GM12891 (cell line): ENCODE measurements at regions not wholly inside any gene's neighbourhood (a gene's known extent, or its start where the extent isn't known, plus 50 kb on each side); places are given as distances from the start of the nearest gene placed in this dataset.

Experiments used
- PAX5 ChIP-seq: IDR thresholded peaks from 2 replicates; pipeline ENCODE4 v1.6.1; 2011; ENCODE audit warnings: low read length, moderate library complexity, mild to moderate bottlenecking; ENCODE audit not compliant: insufficient read depth, severe bottlenecking
- POLR2A ChIP-seq: IDR thresholded peaks from 2 replicates; pipeline ENCODE4 v1.6.1; 2011; ENCODE audit warnings: low read depth, low read length, control low read depth
- POLR2AphosphoS5 ChIP-seq: IDR thresholded peaks from 2 replicates; pipeline ENCODE4 v1.6.1; 2011; ENCODE audit warnings: low read depth, low read length, control low read depth
- POU2F2 ChIP-seq: IDR thresholded peaks from 2 replicates; pipeline ENCODE4 v1.6.1; 2011; ENCODE audit warnings: low read depth, mild to moderate bottlenecking, control low read depth, low read length, moderate library complexity
- SPI1 ChIP-seq: IDR thresholded peaks from 2 replicates; pipeline ENCODE4 v1.6.1; 2011; ENCODE audit warnings: low read depth, low read length, control low read depth
- TAF1 ChIP-seq: IDR thresholded peaks from 2 replicates; pipeline ENCODE4 v1.6.1; 2011; ENCODE audit warnings: low read depth, low read length, control low read depth

DNA sequence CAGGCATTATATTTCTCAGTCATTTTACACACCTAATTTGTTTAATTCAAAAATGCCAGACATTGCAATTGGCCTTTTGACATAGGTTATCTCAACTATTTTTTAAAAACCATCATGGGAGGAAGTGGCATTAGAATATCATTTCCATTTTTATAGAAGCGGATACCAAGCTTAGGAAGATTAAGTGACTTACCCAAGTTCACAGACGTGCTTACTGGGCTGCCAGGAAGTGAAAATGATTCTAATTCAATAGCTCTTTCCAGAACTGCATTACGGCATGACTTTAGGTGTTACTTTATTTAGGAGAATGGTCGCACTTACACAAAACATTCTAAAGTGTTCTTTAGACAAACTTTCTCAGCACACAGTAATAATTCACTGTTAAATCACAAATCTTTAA is 231.9 kb downstream of the KLF12 start:
- TF ChIP-seq POLR2A (no peak), POLR2AphosphoS5 (no peak), PAX5 (no peak), TAF1 (no peak), SPI1 (no peak), POU2F2 (no peak)
